Activated T-helper 9 cell treated with anti-CD3 and anti-CD28 coated beads, Interleukin-2, amount 50 U/mL, for 16 hours (primary cell): ENCODE measurements at regions not wholly inside any gene's neighbourhood (a gene's known extent, or its start where the extent isn't known, plus 50 kb on each side); places are given as distances from the start of the nearest gene placed in this dataset.
"Not testable (repeated sequence)": the region's sequence is repeated elsewhere in the genome, so short reads cannot be mapped to it uniquely, and the experiment has no call there.

Source experiments
- DNase-seq: peaks from one replicate; pipeline ENCODE4 v3.0.0-alpha.2; 2020; ENCODE audit warnings: low read depth

- DNase-seq = no peak
These were observed 140.5 kb upstream of the SGO1 start for GRCh38 chr3:20326541-20326940.

DNA sequence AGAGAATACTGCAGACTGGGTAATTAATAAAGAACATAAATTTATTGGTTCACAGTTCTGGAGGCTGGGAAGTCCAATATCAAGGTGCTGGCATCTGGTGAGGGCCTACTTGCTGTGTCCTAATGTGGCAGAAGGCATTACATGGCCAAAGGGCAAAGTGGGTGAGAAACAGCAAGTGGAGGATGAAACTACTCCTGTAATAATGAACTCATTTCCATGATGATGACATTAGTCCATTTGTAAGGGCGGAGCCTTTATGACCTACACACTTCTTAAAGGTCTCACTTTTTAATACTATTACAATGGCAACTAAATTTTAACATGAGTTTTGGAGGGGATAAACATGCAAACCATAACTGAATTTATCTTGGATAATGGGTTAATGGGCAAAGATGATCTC, 139.6 kb upstream of the SGO1 start:
- no peak for DNase-seq

GRCh38 chr3:20324664-20325478, 138.9 kb upstream of the SGO1 start:
- DNase-seq = no peak

- no peak for DNase-seq
These were observed 137.4 kb upstream of the SGO1 start for GRCh38 chr3:20323307-20323927.

- no peak for DNase-seq
These were observed 136.1 kb upstream of the SGO1 start for GRCh38 chr3:20322085-20322484.

DNA sequence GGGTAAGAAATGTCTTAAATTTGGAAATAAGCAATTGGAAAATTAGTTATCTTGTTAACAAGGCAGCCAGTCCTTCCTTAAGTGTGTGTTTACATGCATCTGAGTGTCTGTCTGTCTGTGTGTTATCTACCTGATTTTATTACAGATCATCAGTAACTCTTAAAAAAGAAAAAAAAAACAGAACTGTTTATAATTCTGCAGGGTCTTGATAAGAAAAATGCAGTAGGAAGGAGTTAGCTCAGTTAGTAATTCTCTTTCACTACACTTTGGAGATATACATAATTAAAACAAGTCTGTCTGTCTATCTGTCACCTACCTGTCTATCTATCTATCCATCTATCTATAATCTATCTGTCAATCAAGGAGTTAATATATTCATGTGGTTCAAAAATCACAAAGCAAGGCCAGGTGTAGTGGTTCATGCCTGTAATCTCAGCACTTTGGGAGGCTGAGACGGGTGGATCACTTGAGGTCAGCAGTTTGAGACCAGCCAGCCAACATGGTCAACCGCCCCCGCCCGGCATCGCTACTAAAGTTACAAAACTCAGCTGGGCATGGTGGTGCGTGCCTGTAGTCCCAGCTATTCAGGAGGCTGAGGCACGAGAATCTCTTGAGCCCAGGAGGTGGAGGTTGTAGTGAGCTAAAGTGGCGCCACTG, 135.5 kb upstream of the SGO1 start:
- DNase-seq = no peak

DNA sequence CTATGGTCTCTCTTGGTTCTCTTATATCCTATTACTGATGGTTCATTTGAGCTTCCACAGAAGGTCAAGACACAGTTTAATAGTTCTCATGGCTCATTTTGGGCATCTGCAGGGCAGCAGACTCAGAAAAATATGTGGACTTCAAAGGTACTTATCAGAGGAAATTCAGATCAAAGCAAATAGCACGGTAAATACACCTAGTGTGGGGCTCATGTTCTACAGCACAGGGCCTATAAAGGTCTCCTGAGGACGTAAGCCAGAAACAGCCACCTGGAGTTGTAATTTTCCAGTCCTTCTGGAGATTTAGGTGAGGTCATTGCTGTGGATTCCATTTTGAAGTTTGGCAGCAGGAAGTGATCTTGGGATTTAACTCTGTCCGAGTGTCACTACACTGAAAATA, 134.5 kb upstream of the SGO1 start:
- no peak for DNase-seq

GRCh38 chr3:20319551-20319950, 133.5 kb upstream of the SGO1 start:
- DNase-seq = no peak

DNA sequence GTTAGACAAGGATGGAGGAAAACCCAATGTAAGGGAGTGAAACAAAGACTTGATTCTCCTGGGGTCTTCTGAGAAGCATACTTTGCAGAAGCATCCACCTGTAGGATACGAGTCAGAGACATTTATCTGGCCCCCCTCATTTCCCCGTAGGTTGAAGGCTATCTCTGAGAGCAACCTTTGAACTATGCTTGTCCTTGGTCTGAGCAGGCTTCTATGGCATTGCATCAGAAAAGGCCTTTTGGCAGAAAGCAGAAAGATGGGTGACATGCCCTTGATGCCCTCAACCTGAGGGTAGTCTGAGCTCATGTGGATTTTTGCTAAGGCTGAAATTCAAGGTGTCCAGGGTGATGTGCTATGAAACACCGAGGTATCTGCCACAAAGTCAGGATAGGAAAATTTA, 131.6 kb upstream of the SGO1 start:
- no peak for DNase-seq

DNA sequence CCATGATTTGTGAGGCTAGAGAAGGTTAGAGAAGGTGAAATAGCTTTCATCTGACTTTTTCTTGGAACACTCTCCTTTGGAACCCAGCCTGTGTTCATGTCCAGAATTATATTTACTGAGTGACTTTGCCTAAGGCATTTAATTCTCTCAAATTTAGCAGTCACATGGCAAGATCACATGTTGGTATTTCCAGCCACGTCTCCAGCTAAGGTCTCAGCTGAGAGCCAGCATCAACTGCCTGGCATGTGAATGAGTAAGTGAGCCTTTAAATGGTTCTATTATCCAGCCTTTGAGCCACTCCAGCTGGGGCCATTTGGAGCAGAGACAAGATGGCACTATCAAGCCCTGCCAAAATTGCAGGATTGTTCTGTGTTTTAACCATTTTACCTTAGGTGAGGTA, 130.2 kb upstream of the SGO1 start:
- no peak for DNase-seq

DNA sequence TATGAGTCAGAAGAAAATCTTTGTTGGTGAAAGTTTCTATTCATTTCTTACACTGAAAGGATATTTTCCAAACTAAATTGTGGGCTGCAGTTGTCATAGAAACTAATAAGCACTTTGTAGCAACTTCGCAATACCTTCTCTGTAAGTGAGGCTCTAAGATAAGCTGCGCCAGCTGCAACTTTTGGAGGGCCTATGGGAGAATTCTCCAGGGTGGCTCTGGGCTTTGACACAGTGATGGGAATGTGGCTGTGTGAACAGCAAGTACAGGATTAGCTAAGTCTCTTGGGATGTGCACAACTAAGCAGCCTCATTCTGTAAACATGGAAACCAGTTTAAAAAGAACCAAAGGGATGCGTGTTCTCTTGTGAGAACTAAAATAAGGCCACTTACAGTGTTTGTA, 124.6 kb upstream of the SGO1 start:
- no peak for DNase-seq

- no peak for DNase-seq
These were observed 121.4 kb upstream of the SGO1 start for GRCh38 chr3:20307383-20307782.

GRCh38 chr3:20305647-20306046, 119.6 kb upstream of the SGO1 start:
- DNase-seq = no peak

DNA sequence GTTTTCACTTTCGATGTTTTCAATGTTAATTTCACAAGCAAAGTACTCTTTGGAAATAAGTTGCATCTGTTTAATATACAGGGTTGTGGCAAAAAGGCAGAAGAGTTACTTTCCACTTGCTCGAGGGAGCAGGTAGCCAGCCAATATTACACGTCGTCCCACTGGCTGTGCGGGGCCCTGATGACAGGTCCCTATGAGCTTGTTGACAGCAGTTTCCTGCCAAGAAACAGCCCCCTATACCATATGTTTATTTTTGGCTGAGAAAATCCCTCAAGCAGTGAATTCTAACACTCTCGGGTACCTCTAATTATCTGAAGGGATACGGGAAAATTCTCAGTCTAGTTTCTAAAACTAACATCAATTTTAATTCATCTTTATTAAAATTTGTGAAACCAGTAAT, 116.8 kb upstream of the SGO1 start:
- DNase-seq = no peak

- no peak for DNase-seq
These were observed 102.0 kb upstream of the SGO1 start for GRCh38 chr3:20288050-20288449.

DNA sequence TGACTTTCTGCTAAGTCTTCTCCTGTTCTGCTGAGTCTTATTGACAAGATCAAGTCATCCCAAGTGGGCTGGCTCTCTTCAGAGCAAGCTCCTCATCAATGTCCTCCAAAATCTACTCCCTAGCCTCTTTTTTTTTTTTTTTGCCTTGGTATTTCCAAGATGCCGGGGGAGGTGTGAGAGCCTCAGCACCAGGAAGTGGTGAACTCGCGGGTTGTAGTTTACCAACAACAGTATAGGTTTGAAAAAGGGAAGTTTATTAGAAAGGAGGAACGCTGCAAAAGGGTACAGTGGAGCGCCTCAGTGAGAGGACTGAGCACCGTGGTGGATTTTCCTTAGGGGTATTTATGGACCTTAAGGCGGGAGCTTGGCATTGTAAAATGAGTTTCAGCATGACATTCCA, 94.3 kb upstream of the SGO1 start:
- DNase-seq = no peak

DNA sequence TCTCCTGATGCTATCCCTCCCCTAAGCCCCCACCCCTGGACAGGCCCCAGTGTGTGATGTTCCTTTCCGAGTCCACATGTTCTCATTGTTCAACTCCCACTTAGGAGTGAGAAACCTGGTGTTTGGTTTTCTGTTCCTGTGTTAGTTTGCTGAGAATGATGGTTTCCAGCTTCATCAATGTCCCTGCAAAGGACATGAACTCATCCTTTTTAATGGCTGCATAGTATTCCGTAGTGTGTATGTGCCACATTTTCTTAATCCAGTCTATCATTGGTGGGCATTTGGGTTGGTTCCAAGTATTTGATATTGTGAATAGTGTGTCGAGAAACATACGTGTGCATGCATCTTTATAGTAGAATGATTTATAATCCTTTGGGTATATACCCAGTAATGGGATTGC, 80.0 kb upstream of the SGO1 start:
- not testable (repeated sequence) for DNase-seq

DNA sequence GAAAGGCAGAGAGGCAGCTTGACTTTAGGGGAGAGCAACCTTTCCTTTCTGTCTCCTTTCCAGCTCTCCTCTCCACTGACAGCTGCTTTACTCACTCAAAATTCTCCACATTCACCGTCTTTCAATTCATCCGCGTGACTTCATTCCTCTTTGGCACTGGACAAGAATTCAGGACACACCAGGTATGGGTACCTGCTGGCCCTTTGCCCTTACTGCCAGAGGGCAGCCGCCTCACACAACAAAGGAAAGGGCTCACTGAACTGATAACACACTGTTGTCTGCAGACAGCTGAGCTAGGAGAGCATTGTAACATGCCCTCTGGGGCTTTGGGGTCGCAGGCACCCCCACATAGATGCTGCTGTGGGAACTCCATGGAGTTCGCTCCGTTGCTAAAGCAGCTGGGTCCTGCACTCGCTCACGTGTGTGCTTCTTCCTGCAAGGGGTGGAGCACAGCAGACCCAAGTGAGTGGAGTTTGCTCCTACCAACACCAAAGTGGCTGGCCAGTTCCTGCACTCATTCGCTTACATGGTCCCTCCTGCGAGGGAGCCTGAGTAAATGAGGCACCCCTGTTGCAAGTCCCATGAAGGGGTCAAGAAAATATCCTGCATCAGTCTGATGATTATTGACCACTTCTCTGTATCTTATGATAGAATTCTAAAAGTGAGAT, 79.0 kb upstream of the SGO1 start:
- DNase-seq = no peak

DNA sequence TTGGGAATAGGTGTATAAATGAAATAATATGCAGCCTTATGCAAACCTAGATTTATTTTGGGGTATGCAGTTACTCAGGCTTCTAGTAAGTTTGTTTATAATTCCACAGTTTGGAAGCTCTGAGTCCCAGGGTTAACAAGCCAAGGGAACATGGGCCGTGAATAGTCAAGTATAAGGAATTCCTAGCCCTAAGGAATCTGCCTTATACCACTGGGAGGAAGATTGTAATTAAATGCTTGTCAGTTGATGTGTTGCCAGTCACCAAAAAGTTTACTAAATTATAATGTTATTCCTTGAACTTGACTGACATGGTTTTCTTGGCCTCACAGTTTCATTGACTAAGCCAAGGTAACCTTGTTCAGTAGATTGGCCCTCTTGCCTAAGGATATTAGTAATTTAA, 72.4 kb upstream of the SGO1 start:
- no peak for DNase-seq

DNA sequence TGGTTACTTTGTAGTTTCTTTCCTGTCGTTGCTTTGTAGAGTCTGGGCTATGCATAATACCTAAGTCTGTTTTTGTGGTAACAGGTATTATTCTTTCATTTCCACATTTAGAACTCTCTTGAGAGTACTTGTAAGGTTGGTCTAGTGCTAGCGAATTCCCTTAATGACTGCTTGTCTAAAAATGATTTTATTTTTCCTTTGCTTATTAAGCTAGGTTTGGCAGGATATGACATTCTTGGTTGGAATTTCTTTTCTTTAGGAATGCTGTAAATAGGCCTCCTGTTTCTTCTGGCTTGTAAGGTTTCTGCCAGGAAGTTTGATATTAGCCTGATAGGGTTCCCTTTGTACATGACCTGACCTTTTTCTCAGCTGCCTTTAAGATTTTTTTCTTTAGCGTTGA, 70.1 kb upstream of the SGO1 start:
- no peak for DNase-seq

DNA sequence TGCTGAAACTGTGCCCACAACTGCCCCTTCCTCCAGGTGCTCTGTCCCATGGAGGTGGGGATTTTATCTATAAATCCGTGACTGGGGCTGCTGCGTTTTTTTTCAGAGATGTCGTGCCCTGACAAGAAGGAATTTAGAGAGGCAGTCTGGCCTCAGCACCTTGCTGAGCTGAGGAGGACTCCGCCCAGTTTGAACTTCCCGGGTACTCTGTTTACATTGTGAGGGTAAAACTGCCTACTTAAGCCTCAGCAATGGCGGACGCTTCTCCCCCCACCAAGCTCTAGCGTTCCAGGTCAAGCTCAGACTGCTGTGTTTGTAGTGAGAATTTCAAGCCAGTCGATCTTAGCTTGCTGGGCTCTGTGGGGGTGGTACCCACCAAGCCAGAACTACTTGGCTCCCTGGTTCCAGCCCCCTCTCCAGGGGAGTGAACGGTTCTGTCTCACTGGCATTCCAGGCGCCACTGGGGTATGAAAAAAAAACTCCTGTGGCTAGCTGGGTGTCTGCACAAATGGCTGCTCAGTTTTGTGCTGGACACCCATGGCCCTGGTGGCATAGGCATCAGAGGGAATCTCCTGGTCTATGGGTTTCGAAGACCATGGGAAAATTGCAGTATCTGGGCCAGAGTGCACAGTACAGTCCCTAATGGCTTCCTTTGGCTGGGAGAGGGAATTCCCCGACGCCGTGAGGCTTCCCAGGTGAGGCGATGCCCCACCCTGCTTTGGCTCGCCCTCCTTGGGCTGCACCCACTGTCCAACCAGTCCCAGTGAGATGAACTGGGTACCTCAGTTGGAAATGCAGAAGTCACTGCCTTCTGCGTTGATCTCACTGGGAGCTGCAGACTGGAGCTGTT, 68.5 kb upstream of the SGO1 start:
- DNase-seq = no peak

DNA sequence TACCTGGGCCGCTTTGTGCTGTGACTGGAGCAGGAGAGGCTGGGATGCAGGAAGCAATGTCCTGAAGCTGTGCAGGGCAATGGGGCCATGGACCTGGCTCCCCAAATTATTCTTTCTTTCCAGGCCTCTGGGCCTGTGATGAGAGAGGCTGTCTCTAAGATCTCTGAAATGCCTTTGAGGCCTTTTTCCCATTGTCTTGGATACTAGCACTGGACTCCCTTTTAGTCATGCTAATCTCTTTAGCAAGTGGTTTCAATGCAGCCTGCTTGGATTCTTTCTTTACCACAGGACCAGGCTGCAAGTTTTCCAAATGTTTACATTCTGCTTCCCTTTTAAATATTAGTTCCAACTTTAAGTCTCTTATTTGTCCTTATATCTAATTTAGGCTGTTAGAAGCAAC, 64.8 kb upstream of the SGO1 start:
- DNase-seq = no peak
